Progenitor cell of endocrine pancreas (in vitro differentiated cells): ENCODE measurements at regions not wholly inside any gene's neighbourhood (a gene's known extent, or its start where the extent isn't known, plus 50 kb on each side); places are given as distances from the start of the nearest gene placed in this dataset.

Experiments
- DNase-seq: peaks from one replicate; pipeline ENCODE4 v3.0.0; 2021; ENCODE audit warnings: low spot score; ENCODE audit not compliant: unreplicated experiment
- H3K27ac Mint-ChIP-seq: 2 replicates; pipeline ENCODE4 v1.8.0; 2021; ENCODE audit warnings: mild to moderate bottlenecking, moderate library complexity, mixed read lengths
- H3K27me3 Mint-ChIP-seq: 2 replicates; pipeline ENCODE4 v1.8.0; 2021; ENCODE audit warnings: mixed read lengths
- H3K36me3 Mint-ChIP-seq: 2 replicates; pipeline ENCODE4 v1.8.0; 2022; ENCODE audit warnings: mixed read lengths; ENCODE audit not compliant: insufficient read depth
- H3K4me1 Mint-ChIP-seq: 2 replicates; pipeline ENCODE4 v1.8.0; 2021; ENCODE audit warnings: low read depth, mixed read lengths
- H3K4me3 Mint-ChIP-seq: 2 replicates; pipeline ENCODE4 v1.8.0; 2021; ENCODE audit warnings: low read depth, mild to moderate bottlenecking, moderate library complexity, mixed read lengths
- H3K9me3 Mint-ChIP-seq: 2 replicates; pipeline ENCODE4 v1.8.0; 2021; ENCODE audit warnings: low read depth, mixed read lengths
- CTCF ChIP-seq: fragments of 200-600 bp; sonication (generic); IDR thresholded peaks from one replicate; pipeline ENCODE4 v1.5.0; 2021; ENCODE audit warnings: antibody characterized with exemption, mild to moderate bottlenecking; ENCODE audit not compliant: unreplicated experiment

GRCh38 chr10:62529396-62529795 lies 155.2 kb downstream of the ZNF365 start:
- no peak overlapping the region for H3K4me3 Mint-ChIP-seq
- H3K36me3 Mint-ChIP-seq, result no peaks in the 10 kb centered on the region
- no peak for DNase-seq
- H3K27ac Mint-ChIP-seq, result no peak overlapping the region
- H3K4me1 Mint-ChIP-seq, result no peaks in the 10 kb centered on the region
- no peaks in the 10 kb centered on the region for H3K27me3 Mint-ChIP-seq
- peaks cover 13% of the 10 kb centered on the region for H3K9me3 Mint-ChIP-seq
- no peak for TF ChIP-seq CTCF

GRCh38 chr10:62534031-62534430 lies 159.9 kb downstream of the ZNF365 start:
- H3K36me3 Mint-ChIP-seq, result no peaks in the 10 kb centered on the region
- TF ChIP-seq CTCF, result no peak
- H3K4me3 Mint-ChIP-seq, result no peak overlapping the region
- H3K27me3 Mint-ChIP-seq, result no peaks in the 10 kb centered on the region
- H3K9me3 Mint-ChIP-seq, result peaks cover 4% of the 10 kb centered on the region
- no peaks in the 10 kb centered on the region for H3K4me1 Mint-ChIP-seq
- no peak for DNase-seq
- H3K27ac Mint-ChIP-seq, result no peak overlapping the region

GRCh38 chr10:62538606-62539005 lies 164.4 kb downstream of the ZNF365 start:
- H3K9me3 Mint-ChIP-seq, result peaks cover 7% of the 10 kb centered on the region
- no peaks in the 10 kb centered on the region for H3K36me3 Mint-ChIP-seq
- no peak overlapping the region for H3K4me3 Mint-ChIP-seq
- DNase-seq, result no peak
- no peaks in the 10 kb centered on the region for H3K27me3 Mint-ChIP-seq
- H3K4me1 Mint-ChIP-seq, result no peaks in the 10 kb centered on the region
- no peak for TF ChIP-seq CTCF
- no peak overlapping the region for H3K27ac Mint-ChIP-seq

GRCh38 chr10:62540389-62540788 lies 166.2 kb downstream of the ZNF365 start:
- TF ChIP-seq CTCF, result no peak
- no peak overlapping the region for H3K4me3 Mint-ChIP-seq
- H3K27me3 Mint-ChIP-seq, result no peaks in the 10 kb centered on the region
- H3K4me1 Mint-ChIP-seq, result no peaks in the 10 kb centered on the region
- no peaks in the 10 kb centered on the region for H3K36me3 Mint-ChIP-seq
- H3K27ac Mint-ChIP-seq, result no peak overlapping the region
- DNase-seq, result no peak
- peaks cover 7% of the 10 kb centered on the region for H3K9me3 Mint-ChIP-seq

DNA sequence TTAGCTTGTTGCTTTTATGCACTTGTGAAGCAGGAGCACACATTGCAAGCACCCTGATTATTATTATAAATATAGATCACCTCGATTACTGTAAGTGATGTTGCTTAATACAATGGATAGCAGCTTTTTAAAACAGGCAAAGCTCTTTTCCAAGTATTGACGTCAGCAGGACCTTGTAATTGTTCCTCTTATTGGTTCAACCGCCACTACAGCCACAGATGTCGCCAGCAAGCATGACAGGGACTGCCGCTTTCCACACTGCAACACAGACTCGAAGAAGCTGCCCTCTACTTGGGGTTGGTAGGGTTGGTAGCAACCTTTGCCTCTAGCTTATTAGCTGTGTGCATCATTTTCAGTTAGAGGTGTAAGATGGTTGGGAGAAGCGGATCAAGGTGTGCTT lies 167.6 kb downstream of the ZNF365 start:
- TF ChIP-seq CTCF, result no peak
- no peak for DNase-seq
- Mint-ChIP-seq H3K27me3 (no peaks in the 10 kb centered on the region), H3K36me3 (no peaks in the 10 kb centered on the region), H3K27ac (no peak overlapping the region), H3K4me3 (no peak overlapping the region), H3K9me3 (peaks cover 7% of the 10 kb centered on the region), H3K4me1 (no peaks in the 10 kb centered on the region)
